GM18499 (cell line): ENCODE measurements at regions not wholly inside any gene's neighbourhood (a gene's known extent, or its start where the extent isn't known, plus 50 kb on each side); places are given as distances from the start of the nearest gene placed in this dataset.
"Not testable (repeated sequence)": the region's sequence is repeated elsewhere in the genome, so short reads cannot be mapped to it uniquely, and the experiment has no call there.

Experiments used
- ATAC-seq: cut with Tn5 transposase; IDR thresholded peaks from one replicate; pipeline ENCODE4 v1.9.1; 2021; ENCODE audit warnings: moderate number of reproducible peaks; ENCODE audit not compliant: insufficient read depth, unreplicated experiment

DNA sequence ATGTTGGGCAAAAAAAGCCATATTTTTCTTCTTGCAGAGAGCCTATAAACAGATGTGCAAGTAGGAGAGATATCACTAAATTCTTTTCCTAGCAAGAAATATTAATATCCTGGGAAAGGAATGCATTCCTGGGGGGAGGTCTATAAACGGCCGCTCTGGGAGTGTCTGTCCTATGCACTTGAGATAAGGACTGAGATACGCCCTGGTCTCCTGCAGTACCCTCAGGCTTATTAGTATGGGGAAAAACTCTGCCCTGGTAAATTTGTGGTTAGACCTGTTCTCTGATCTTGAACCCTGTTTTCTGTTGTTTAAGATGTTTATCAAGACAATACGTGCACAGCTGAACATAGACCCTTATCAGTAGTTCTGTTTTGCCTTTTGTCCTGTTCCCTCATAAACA lies 177.8 kb upstream of the PAQR3 start:
- not testable (repeated sequence) for ATAC-seq

DNA sequence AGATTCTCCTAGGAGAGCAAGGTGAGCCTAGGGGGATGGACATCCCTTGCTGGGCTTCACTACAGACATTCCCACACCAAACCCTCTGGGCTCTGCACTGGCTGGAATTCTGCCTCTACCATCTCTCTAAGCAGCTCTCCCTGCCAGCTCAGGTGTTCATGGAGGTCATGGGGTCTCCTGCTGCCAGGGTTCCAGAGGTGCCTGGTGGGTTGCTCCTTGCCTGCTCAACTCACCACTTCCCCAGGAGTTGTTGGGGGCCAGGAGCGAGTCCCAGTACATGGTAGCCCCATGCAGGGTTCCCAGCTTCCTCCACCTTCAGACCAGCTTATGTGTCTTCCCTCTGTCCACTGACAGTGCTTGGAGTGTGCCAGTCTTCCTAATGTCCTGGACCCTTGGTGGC lies 167.8 kb upstream of the PAQR3 start:
- no peak for ATAC-seq

DNA sequence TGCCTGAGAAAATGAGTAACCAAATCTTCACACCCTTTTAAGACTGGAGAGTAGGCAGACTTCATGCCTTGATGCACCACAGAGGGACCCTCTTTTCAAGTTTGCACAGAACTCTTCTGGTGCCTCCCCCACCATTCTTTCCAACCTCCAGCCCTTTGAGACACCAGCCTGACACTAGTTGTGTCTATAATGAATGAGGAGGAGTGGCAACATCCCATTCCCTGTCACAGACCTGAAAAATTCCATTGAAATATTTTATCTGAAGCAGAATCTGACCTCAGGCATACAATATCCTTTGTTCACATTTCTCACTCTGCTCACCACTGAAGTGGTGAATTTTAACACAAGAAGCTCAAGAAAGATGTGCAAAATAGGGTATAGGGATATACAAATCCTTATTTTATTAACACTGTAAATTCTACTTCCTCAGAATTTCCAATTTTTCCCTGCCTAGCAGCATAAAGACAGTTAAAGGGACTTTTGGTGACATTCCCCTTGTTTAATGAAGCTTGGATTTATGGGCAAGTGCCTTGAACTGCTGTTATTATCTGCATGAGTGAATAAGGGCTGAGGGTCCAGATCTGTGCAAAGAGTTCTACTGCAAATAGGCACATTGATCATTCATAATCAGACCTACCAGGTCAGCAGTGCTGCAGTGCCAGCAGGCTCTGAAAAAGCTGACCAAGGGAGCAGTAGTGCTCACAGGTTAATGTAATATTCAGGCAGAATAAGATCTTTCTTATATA lies 149.9 kb upstream of the PAQR3 start:
- ATAC-seq: no peak

DNA sequence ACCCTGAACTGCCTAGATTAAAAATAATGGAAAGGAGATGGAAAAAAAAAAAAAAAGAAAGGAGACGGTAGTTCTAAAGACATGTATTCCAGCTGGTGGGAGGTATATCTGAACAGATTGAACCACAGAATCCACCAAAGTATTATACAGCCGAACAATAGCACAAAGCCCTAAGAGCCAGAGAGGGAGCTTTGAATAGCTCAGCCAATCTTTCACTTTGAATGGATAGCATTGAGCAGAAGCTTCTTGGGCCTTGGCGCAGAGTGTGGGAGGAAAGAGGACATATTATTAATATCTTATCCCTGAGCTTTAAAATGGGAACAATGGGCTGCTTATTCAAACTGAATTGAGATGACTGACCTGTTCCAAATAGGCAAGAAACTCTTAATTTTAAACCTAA lies 147.8 kb upstream of the PAQR3 start:
- no peak for ATAC-seq

DNA sequence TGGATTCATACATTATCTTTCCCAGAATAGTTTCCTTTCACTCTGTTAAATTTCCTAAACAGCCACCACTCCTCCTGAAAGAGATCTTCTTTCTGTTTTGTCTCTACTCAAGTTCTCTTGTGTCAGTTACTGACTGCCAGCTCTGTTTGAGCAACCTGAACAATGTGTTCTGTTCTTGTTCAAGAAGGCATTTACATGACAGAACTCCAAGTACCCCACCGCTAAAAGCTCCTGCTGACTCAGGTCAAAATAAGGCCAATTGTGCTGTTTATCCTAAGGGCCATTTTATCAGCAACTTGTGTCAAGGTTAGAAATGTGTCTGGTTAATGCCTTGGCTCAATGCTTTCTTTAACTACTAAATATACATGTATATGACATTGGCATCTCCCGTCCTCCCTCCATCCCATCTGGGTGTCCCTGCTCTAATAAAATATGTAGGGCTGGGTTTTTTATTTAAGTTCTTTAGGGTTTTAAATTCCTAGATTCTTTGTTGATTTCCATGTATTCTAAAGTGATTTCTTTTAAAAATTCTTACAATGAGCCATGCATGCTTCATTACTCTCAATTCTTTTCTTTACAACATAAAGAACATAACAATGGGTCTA lies 144.3 kb upstream of the PAQR3 start:
- ATAC-seq: no peak

DNA sequence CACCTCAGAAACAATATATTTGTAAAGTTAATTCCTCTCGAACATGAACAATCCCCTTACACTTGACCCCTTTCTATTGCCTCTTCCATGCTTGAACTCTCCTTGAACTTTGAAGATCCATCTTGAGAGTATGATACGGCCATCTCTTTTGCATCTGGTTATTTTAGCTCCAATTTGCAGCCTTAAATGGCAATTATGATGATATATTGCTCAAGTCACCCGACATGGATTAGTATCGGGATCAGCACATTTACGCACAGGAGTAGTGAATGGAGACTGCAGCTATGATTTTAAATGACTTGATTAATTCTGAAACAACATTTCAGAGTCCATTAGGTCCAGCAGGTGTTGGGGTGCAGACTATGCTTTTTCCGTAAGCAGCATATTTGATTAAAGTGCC lies 143.8 kb upstream of the PAQR3 start:
- ATAC-seq: no peak

DNA sequence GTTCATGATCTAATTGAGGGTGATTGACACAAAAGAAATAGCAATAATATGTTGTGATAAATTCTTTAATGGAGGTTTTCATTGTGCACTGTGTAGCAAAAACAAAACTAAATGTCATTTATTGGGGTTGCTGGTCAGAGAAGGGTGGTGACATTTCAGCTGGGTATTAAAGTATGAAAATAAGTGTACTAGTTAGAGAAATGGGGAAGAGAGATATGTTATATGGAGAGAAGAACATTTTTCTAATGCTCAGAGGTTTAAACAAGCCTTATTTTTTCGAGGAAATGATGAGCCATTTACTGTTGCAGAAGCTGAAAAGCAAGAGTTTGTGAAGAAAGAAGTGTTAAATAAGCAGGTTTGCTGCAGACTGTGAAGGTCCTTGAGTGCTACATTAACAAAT lies 142.7 kb upstream of the PAQR3 start:
- ATAC-seq: no peak

DNA sequence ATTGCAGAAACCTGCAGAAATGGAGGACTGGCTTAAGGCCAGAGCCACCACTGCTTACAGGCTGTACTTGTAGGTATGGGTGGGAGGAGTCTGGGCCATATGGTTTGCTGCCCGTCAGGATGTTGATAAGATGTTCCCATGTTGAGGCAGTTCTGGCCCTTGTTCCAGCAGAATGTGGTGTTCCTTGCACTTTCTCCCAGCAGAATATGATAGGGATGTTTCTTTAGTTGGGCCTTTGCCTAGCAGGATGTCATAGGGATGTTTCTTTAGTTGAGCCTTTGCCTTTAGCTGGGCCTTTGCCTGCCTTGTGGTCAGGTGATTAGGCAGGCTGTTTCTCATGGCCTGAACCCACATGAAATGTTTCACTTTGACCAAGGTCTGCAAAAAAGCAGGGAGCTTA lies 139.1 kb upstream of the PAQR3 start:
- ATAC-seq: no peak

DNA sequence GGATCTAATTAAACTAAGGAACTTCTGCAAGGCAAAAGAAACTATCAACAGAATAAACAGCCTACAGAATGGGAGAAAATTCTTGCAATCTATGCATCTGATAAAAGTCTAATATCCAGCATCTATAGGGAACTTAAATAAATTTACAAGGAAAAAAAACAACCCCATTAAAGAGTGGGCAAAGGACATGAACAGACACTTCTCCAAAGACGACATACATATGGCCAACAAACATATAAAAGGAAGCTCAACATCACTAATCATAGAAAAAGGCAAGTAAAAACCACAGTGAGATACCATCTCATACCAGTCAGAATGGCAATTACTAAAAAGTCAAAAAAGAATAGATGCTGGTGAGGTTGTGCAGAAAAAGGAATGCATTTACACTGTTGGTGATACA lies 134.8 kb upstream of the PAQR3 start:
- no peak for ATAC-seq

DNA sequence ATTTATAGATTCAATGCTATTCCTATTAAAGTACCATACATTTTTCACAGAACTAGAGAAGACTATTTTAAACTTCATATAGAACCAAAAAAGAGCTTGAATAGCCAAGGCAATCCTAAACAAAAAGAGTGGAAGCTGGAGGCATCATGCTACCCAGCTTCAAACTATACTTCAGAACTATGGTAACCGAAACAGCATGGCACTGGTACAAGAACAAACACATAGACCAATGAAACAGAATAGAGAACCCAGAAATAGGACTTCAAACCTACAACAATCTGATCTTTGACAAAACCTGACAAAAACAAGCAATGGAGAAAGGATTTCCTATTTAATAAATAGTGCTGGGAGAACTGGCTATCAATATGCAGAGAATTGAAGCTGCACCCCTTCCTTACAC lies 134.2 kb upstream of the PAQR3 start:
- no peak for ATAC-seq

DNA sequence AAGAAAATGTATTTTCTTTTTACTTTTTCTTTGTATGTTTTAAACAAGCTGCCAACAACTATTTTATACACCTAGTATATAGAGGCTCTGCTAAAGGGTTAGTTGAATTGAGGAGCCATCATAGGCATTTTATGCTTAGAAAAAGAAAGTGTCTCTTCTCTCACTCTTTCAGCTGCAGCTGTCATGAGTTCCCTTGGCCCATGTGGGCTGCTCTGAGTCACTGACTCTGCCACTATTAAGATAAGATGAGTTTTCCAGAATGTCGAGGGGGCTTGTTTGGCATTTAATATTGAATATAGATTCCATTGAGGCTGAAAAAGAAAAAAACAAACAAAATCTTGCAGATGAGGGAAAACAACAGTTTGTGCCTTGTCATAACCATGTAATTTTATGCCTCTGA lies 126.0 kb upstream of the PAQR3 start:
- ATAC-seq: no peak

DNA sequence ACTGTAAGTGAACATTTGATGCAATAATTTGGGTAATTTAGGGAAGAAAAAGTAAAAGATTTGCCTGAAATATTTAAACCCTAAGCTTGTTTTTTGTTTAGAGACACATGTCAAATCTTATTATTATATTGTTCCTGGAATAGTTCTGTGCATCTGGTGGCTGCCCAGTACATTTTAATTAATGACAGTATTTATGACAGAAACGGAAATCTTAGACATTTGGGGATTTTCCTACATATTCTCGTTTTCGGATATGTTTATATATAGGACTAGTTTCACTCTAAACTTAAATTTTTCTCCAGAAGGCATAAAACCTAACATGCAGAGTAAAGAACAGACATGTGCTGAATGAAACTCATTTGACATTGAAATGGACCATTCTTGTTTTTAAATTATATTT lies 125.6 kb upstream of the PAQR3 start:
- ATAC-seq: no peak

DNA sequence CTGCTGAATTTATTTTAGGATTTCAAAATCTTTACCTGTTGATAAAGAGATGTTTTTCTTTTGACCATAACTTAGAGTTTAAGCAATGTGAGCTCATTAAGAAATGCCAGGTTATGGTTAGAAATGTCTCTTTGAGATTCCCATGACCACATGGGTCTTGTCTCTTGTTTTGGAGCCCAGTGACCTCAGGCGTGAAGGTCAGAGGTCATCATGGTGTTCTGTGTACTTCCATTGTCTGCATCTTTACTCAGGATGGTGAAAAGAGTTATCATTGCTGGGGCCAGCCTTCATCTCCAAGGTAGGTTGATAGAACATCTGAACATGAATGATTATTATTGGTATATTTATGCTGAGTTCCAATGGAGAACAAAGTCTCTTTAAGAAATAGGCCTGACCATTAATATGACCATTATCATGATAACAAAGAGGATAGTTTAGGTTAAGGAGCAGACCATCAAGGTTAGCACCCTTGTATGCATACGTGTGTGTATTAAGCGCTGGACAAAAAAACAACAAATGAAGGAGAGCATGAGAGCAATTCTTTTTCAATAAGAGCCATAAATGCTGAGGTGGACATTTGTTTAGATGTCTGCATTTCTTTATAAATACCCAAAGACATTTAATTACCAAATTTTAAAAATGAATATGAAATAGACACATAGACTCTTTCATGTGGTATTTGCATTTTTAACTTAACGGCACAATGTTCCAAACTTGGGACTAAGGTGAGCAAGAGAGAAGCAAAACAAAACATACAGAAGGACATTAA lies 120.6 kb upstream of the PAQR3 start:
- ATAC-seq: no peak

DNA sequence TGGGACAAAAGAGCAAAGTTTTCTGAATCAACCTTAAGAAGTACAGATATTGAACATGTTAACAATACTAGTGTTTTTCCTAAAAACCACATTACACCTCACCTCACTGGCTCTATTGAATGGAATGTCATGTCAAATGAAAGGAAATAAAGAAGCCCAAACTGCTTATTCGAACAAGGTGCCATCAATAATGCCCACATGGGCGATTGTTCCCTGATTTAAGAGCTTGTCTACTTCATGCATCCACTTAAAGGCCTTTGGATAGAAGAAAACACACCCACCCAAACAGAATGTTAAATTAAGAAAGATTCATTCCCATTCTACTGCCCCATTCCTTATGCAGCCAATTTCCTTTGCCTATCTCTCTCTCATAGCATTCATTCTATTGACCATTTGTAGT lies 118.5 kb upstream of the PAQR3 start:
- no peak for ATAC-seq

DNA sequence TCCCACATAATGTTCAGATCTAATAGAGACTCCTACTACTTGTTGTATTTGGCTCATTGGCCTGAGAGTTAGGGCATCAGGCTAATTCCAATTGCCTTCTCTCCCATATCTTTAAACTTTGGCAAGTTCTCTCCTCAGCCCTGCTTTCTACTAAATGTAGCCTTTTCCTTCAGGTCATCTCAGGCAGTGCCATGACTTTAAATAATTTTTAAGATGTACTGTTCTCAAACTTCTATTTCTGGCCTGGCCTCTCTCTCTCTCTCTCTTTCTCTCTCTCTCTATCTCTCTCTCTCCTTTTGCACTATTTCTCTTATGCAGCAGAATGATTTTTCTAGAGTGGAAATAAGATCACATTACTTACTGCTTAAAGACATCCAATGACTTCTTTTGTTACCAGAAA lies 114.5 kb upstream of the PAQR3 start:
- ATAC-seq: no peak

DNA sequence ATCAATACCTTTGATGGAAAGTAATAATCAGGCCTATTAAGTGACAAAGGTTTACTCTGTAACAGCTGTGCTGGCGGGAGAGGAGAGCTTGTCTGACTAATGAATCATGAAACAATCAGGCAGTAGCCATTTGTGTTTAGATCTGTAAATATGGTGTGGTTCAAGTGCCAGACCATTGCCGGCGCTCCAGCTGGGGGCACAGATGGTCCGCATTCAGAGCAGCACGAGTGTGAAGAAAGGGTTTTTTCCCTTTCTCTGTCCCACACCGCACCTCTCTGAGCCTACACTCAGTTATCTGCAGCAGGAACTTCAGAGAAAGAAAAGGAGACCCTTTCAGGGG lies 111.3 kb upstream of the PAQR3 start:
- ATAC-seq: no peak

DNA sequence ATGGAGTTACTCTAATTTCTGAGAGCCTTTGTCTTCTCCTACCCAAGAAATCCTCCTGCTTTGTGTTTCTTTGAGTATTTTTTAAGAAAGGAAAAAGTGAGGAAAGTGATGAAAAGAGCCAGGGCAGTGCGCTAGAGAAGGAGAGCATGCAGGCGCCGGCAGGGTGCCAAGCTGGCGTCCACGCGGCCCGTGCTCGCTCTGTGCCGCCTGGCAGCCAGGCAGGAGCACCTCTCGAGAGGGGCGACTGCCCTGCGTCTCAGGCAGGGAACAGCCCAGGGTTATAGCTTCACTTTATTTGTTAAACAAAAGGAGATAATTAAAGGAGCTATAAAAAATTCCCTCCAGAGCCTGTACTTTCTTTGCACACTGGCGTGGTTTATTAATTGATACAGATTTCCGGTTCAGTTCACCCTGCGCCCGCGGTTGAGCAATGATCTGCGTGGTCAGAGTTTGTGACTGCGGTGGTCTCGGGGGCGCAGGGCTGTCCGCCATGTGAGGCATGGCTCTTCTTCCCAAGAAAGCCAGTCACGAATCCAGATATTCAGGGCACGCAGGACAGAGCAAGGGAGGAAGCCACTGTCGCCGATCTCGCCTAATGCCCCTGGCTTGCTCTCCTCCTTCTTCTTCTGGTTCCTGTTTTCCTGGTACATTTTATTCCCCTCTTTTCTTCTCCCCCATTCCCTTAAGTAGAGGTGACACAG lies 110.8 kb upstream of the PAQR3 start:
- no peak for ATAC-seq

DNA sequence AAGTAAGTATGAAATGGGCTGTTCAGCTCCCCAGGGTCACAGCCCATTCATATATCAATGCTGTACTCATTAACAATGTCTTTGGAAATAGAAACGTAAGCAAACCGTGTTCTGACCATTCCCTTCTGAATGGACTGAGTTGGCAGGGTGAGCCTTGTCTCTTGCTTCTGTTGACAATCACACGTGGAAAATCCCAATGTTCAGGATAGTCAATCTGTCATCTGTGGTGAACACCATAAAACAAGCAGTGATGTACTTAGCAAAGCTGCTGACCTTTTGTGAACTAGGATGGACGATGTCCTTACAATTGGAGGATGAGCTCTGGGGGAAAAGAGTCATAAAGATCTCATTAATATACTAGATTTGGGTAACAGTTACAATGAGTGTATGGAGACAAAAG lies 109.6 kb upstream of the PAQR3 start:
- ATAC-seq: no peak

DNA sequence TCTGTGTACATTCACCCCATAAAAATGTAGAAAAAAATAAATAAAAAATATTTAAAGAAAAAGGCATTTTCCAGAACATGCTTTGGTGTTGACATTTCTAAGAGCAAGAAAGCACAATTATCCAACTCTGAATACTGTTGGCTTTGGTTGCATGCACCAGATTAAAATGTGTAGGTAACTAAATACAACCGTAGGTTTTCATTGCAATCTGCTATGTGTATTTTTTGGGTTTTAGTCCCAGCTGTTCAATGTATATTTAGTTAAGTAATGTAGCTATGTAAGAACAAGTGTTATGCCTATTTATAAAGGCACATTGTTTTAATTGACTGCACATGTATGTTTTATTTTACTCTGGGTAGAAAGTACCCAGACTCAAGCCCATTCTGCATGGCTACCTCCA lies 108.1 kb upstream of the PAQR3 start:
- no peak for ATAC-seq

DNA sequence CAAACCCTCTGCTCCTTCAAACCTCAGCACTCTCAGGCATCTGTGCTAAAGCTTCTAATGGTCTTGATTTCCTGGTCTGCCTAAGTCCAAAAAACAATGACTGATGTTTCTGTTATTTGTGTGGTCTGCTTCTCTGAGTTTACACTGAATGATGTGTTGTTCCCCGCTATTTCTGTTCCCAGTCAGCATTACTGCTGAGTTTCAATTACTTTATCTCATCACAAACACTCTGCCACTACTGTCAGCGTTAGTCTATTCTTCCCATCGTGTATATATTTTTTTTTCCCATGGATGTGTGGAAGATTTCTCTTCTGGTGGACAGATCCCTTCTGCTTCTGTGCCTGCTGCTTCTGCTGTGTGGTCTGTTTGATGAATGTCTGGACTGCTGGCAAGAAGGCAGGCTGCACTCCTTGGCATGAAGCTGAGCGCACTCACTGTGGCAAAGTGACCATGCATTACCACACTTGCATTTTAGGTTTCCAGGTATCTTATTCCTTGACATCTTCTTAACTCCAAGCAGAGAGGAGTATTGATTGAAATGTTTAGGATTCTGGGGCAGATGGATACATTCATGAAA lies 106.9 kb upstream of the PAQR3 start:
- no peak for ATAC-seq

DNA sequence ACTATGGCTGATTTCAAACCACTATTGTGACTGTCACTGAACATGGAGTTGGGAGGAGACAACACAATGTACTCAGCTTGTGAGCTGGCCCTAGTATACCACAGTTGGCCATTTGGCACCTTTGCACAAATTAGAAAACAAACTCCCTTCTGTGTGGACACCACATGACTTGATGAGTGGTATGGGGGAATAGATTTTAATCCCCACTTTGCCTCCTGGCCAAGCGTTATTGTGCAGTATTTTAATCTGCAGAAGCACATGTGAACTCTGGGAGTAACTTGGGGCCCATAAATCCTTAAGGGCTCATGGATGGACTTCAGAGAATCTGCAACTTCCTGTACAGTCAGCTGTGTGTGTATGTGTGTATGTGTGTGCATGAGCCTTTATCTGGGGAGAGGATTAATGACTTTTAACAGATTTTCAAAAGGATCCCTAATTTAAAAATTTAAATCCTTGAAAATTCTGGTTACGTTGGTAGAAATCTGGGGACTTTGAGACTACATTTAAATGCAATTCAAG lies 105.0 kb upstream of the PAQR3 start:
- no peak for ATAC-seq
